DMS 273 treated with DMSO at 0.1 percent for 48 hours (cell line): ENCODE measurements at regions not wholly inside any gene's neighbourhood (a gene's known extent, or its start where the extent isn't known, plus 50 kb on each side); places are given as distances from the start of the nearest gene placed in this dataset.

Source experiments
- DNase-seq: peaks from one replicate; lab custom pipeline; 2025; lab: John Stamatoyannopoulos, UW

GRCh38 chr4:32169841-32170240 is 1449.7 kb downstream of the PCDH7 start:
- no peak for DNase-seq

GRCh38 chr4:32172086-32172485 is 1451.9 kb downstream of the PCDH7 start:
- DNase-seq: no peak

DNA sequence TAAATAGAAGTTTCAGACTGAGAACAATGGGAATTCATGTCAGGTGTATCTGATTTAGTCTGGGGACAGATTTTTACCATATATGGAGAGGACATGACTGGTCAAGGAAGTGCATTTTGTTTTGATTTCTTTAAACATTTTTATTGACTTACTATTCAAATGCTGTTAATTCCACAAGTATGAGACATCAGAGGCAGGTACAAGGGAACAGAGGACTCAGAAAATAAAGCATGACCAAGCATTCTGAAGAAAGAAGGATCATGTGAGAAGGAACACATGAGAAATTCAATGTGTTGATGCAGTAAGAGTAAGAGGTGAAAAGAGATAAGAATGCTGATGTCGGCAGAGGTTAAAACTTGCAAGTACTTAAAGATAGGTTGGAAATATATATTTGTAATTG is 1452.6 kb downstream of the PCDH7 start:
- DNase-seq: no peak

DNA sequence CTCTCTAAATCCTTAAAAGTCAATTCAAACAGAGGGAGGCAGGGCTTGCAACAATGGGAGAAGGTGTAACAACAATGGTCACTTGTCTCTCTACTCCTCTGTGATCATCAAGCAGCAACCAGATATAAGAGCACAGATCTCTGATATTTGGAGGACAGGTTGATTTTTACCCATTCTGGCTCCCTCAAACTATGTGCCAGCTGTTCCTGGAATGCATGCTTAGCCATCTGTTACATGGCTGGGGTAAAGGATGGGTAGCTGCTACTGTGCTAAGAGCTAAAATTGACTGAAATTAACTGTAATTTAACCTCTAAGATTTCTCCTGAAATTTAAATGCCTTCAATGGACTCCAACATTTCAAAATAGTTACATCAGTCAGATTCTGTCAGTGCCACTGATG is 1459.9 kb downstream of the PCDH7 start:
- DNase-seq: no peak

- DNase-seq: no peak
Observed at GRCh38 chr4:32184186-32184585, 1464.0 kb downstream of the PCDH7 start.

- DNase-seq: no peak
Observed at GRCh38 chr4:32189130-32189529, 1469.0 kb downstream of the PCDH7 start.

DNA sequence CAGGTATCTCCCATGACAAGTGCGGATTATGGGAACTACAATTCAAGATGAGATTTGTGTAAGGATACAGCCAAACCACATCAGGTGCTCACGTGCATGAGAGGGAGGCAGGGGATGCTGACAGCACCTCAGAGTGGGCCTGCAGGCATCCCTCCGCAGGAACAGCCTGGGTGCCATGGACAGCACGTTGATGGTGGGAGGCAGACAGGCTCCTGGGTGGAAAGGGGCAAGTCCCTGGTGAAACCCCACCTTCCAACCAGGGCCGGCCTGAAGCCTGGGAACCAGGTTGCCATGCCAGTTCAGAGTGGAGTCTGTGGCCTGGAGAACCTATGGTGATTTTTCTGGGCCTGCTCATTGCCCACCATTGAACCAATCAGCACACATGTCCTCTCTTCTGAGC is 1469.6 kb downstream of the PCDH7 start:
- no peak for DNase-seq

DNA sequence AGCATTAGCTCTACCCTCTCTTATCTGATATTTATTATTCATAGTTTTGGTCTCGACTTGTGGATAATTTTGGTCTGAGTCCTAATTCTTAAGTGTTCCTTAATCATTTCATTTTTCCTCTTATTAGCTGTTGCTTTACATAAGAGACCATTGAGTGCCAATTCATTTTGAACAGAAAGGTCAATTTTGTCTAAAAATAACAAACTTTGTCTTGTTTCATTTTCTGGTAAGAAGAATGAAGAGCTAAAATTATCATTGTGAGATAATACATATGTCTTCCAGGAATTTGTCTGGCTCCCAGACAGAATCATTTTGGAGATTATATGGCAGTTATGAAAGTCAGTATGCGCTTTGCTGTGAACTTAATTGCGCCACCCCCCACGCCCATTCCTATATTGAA is 1471.8 kb downstream of the PCDH7 start:
- DNase-seq: no peak

DNA sequence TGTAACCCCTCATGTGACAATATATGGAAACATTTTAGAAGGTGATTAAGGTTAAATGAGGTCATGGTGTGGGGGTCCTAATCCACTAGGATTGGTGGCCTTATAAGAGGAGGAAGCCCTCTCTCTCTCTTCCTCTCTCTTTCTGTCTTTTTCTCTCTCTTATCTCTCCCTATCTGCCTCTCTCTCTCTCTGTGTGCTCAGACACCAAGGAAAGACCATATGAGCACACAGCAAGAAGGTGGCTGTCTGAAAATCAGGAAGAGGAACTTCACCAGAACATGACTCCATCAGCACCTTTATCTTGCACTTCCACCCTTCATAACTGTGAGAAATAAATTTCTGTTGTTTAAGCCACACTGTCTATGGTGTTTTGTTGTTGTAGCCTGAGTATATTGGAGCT is 1472.2 kb downstream of the PCDH7 start:
- no peak for DNase-seq

GRCh38 chr4:32192991-32193390 is 1472.8 kb downstream of the PCDH7 start:
- DNase-seq: no peak

DNA sequence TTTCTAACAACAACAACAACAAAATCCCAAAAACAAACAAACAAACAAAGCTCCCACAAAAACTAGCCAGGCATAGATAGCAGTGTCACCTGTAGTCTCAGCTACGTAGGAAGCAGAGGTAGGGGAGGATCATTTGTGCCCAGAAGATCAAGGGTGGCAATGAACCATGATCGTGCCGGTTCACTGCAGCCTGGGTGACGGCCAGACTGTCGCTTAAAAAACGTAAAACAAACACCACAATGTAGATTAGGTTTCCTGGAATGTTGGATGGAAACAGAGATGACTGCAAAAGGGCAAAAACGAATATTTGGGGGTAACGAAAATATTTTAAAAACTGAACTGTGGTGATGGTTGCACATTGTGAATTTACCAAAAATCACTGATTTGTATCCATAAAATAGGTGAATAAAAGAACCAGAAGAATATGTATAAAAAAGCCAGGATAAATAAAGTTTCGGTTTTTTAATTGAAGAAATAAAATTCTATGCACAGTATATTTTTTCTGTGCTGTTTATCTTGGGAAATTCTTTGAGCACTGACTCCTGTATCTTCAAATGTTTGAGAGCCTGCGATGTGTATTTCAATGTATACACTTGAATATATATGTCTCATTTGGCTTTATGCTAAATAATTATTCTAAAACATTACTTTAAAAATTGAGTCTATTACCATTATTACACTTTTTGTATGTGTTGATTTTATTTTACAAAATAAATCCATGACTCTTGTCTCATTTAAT is 1477.0 kb downstream of the PCDH7 start:
- no peak for DNase-seq

- DNase-seq: no peak
Observed at GRCh38 chr4:32199639-32200038, 1479.5 kb downstream of the PCDH7 start.

GRCh38 chr4:32203340-32203739 is 1483.2 kb downstream of the PCDH7 start:
- no peak for DNase-seq

- DNase-seq: no peak
Observed at GRCh38 chr4:32206756-32207155, 1486.6 kb downstream of the PCDH7 start.

DNA sequence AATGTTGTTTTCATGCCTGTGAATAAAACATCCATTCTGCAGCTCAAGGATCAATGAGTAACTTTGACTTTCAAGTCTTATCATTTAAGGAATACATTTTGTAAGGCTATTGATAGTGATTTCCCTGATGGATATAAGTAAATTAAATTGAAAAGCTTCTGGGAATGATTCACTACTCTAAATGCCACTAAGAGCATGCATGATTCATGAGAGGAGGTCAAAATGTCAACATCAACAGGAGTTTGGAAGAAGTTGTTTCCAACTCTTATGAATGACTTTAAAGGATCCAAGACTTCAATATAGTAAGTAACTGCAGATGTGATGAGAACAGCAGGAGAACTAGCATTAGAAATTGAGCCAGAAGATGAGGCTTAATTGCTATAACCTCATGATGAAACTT is 1487.3 kb downstream of the PCDH7 start:
- no peak for DNase-seq

- no peak for DNase-seq
Observed at GRCh38 chr4:32215277-32215676, 1495.1 kb downstream of the PCDH7 start.

DNA sequence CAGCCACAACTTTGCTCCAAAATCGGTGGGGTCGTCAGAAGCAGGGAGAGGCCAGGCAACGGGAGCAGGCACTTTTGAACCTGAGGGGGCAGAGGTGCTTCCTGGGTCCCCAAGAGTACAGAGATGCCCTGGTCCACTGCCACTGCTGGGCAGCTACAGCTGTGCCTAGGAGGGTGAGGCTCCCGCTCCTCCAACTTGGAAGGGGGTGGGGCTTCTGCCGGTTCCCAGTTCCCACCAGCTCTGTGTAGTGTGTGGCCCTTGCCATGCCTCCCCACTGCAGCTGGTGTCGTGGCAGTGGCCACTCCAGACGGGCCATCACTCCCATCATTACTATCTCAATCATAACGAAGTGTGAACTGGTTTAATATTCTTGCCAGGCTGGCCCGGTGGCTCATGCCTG is 1496.3 kb downstream of the PCDH7 start:
- DNase-seq: no peak

DNA sequence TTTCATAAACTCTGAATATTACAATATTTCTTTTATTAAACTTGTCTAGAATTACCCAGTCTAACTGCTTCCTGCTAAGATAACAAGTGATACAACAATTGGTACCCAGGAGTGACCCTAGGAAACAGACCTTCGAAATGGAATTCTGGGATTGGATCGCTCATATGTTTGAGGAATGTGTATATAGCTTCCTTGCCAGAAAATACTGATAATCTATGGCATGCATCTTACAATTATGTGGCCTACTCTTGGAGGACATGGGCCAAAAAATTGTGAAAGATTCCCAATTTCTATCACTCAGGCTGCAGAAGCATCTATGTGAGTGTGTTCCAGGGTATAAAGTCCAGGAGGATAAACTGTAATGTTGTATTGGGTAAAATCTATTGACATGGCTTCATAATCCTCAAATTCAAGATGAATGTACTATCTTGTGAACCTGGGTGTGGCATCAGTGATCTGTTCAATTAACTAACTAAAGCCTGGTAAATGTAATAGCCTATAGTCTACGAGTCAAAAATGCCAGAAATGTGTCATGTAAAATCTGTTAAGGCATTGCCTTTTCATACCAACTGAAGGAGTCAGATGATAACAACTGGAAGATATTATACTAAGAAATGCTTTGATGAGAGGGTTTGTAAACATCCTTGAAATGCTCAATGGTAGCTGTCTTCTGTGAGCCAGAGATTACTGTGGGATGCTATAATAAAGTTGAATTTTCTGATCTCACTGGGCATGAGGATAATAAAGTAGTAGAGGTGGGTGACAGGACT is 1499.3 kb downstream of the PCDH7 start:
- no peak for DNase-seq

DNA sequence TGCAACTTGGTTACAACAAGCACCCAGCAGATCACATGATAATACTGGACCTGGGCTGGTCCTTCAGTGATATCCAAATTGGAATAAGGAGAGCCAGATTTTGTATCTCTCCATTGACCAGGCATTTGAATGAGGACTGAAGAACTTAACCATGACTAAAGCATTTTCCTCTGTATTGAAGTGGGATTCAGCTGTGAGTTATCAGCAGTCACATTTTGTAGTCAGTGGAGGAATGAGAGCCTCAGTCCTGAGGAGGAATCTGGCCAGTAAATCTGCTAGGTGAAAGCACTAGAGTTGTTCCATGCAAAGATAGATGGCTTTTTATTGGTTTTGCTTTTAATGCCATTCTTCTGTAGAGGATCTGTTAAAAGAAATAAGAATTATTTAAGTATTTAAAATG is 1506.0 kb downstream of the PCDH7 start:
- no peak for DNase-seq

DNA sequence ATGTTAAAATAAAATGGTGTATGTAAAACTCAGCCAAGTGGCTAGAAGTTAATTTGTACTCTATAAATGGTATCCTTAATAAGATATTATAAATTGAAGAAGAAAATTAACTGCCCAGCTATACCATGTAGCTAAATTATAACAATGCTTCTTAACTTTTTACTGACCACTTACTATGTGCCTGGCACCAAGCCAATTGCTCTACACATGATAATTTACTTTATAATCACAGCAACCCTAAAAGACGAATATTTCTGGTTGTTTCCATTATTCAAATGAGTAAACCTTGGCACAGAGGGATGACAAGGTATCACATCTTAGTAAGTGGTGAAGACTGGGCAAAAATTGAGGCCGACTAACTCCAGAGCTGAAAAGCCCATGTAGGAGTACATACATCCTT is 1506.6 kb downstream of the PCDH7 start:
- no peak for DNase-seq

- DNase-seq: no peak
Observed at GRCh38 chr4:32243926-32244325, 1523.8 kb downstream of the PCDH7 start.

DNA sequence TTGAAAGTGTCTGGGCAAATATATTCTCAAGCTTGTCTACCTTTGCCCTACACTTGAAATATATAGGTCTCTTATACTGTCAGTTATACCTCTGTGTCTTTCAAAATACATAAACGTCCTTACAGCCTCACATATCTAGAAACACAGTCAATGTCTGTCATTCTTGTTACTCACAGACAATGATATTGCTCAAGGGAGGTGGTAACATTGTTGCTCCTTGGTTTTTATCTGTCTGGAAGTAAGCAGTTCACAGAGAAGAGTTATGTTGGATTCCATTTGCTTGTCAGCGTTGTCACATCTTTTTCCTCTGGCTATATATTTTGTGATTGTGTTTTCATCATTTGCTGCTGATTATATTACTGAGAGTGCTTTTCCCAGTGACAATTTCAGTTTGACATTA is 1528.9 kb downstream of the PCDH7 start:
- no peak for DNase-seq

GRCh38 chr4:32251126-32251525 is 1531.0 kb downstream of the PCDH7 start:
- no peak for DNase-seq

GRCh38 chr4:32251926-32252325 is 1531.8 kb downstream of the PCDH7 start:
- DNase-seq: no peak
